GM18517 (cell line): ENCODE measurements at regions not wholly inside any gene's neighbourhood (a gene's known extent, or its start where the extent isn't known, plus 50 kb on each side); places are given as distances from the start of the nearest gene placed in this dataset.
"Not testable (repeated sequence)": the region's sequence is repeated elsewhere in the genome, so short reads cannot be mapped to it uniquely, and the experiment has no call there.

Source experiments
- ATAC-seq: cut with Tn5 transposase; IDR thresholded peaks from one replicate; pipeline ENCODE4 v1.9.1; 2021; ENCODE audit warnings: mild to moderate bottlenecking, moderate library complexity; ENCODE audit not compliant: unreplicated experiment

GRCh38 chr14:59132796-59133494 lies 55.5 kb upstream of the DAAM1 start:
- ATAC-seq: no peak

- no peak for ATAC-seq
Measured at GRCh38 chr14:59133709-59134108, 54.8 kb upstream of the DAAM1 start.

- no peak for ATAC-seq
Measured at GRCh38 chr14:59134307-59134706, 54.2 kb upstream of the DAAM1 start.

GRCh38 chr14:59137256-59137655 lies 51.2 kb upstream of the DAAM1 start:
- ATAC-seq: no peak

- not testable (repeated sequence) for ATAC-seq
Measured at GRCh38 chr14:59138576-59138975, 49.9 kb upstream of the DAAM1 start.
